HG03354 (cell line): ENCODE measurements at regions not wholly inside any gene's neighbourhood (a gene's known extent, or its start where the extent isn't known, plus 50 kb on each side); places are given as distances from the start of the nearest gene placed in this dataset.

Source experiments
- ATAC-seq: cut with Tn5 transposase; IDR thresholded peaks from one replicate; pipeline ENCODE4 v1.9.1; 2021; ENCODE audit warnings: mild to moderate bottlenecking; ENCODE audit not compliant: unreplicated experiment, poor library complexity, severe bottlenecking

DNA sequence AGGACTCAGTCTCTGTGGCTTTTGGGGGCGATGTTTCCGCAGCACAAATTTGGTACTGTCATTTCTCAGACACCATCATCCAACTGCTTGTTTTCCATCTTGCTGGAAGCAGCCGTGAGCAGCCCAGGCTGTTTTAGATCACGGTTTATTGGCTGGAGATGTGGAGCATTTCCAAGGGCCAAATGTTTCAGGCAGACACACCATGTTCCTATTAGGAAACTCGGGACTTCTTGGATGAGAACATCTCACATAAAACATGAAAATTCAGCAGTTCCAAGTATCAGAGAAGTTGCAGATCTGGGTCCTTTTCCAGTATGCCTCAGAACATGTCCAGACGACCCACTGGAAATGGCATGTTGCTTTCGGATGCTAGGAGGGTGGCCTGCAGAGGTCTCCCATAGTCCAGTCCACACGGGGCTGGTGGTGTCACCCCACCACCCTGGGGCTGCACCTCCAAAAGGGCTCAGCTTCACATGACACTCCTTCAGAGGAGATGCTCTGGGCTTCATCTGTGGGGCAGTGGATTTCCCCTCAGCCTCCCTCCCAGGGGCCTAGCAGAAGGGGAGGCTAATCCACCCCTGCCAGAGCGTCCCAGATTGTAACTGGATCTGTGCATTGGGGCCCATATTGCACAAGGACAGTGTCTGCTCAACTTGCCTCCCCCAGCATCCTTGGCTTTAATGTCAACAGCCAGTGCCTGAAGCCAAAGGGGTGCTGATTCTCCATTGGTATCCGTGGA is 176.3 kb downstream of the SCP2D1 start:
- no peak for ATAC-seq

GRCh38 chr20:18991012-18991411 is 177.4 kb downstream of the SCP2D1 start:
- ATAC-seq: no peak

DNA sequence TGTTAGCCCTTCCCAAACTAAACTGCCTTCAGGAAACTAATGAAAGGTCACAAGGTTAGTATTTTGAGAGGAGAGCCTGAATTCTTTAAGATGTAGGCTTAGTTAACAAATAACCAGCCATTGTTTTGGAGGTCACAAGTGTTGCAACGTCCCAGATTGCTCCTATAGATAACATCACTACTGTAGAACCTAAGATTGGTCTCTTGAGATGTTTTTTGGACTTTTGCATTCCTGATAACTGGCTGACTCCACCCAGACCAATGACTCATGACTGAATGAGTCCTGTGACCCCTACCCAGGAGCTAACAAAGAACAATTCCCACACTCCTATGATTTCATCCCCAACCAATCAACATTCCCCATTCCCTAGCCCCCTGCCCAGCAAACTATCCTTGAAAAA is 178.8 kb downstream of the SCP2D1 start:
- no peak for ATAC-seq

DNA sequence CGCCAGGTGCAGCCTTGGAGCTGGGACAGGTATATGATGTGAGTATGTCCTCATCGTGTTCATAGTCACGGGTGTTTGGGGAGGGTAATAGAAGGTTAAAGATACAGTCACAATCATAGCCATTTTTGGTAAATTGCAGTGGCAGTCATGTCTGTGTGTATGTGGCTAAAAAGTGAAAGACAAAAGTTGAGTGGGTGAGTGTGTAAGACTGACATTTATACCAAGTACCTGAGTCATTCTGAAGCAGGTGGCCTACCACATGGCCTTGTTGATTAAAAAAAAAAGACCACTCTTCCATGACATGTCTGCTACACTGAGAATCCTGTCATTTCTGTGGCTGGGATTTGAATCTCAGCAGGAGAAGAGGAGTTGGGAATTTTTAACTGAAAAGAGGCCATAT is 181.9 kb downstream of the SCP2D1 start:
- no peak for ATAC-seq

DNA sequence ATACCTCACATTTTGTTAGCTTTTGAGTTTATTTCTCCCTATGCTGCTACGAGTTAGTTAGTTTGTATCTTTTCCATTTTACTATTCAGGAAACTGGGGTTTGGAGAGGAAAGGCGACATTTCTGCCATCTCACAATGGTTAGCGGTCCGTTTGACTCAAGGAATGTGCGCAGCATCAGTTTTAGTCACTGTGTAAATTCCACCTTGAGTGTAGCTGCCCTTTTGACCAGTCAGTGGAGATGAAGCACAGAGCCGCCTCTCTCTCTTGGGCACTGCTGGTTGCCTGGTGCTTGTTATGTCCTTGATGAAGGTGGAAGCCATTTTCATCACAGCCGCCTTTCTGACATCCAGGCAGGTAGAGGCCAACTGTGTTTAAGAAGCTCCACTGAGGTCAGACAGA is 185.5 kb downstream of the SCP2D1 start:
- ATAC-seq: no peak

- no peak for ATAC-seq
Observed at GRCh38 chr20:19000078-19000477, 186.5 kb downstream of the SCP2D1 start.

GRCh38 chr20:19001177-19001576 is 187.6 kb downstream of the SCP2D1 start:
- no peak for ATAC-seq

DNA sequence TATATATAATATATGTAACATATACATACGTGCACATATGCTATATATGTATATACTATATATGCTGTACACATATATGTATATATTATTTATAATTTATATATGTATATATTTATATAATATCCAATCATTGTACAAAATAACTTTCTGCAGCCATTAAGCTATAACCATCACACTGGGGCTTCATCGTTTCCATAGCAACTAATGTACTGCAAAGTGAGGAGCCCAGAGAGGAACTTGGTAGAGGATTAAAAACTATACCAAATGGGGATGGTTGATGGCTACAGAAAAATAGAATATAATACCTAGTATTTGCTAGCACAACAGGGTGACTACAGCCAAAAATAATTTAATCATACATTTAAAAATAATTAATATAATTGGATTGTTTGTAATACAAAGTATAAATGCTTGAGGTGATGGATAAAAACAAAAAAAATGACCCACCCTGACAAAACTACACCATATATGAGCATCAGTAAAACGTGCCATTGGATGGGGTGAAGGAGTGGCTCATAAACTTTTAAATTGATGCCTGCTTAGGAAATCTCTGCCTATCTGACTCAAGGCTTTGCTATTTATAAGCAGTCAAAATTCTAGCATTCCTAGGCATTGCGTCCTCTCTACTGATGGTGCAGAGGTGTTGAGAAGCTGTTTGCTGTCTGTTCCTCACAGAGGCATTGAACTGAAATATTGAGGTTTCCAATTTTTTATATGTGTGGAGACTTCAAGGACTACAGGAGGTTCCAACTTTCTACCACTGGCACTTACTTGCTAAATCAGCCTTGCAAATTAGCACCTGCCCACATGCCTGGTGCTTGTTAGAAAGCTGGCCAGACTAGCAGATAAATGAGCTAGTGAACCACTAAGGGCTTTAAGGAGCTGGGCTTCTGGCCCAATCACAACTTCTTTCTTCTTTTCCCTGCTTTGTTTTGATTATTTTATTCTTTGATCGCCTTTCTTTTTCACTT is 190.1 kb downstream of the SCP2D1 start:
- no peak for ATAC-seq

DNA sequence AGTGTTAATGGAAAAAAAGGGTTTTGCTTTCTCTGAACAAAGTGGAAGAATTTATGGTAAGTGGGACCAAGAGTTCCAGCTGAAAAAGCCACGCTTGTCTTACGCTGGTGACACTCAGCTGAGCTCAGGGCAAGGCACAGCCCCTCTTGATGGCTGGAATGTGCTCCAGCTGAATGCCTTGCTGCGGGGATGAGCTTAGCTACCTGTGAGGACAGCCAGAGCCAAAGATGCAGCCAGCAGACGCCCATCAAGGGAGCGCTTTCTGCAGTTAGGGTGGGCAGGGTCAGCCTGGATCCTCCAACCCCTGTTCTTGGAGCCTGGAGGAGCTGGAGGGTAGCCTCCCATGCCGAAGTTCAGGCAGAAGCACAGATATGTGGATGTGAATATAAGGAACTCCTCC is 191.4 kb downstream of the SCP2D1 start:
- no peak for ATAC-seq

- no peak for ATAC-seq
Observed at GRCh38 chr20:19008497-19008896, 194.9 kb downstream of the SCP2D1 start.

- no peak for ATAC-seq
Observed at GRCh38 chr20:19009081-19009688, 195.6 kb downstream of the SCP2D1 start.

DNA sequence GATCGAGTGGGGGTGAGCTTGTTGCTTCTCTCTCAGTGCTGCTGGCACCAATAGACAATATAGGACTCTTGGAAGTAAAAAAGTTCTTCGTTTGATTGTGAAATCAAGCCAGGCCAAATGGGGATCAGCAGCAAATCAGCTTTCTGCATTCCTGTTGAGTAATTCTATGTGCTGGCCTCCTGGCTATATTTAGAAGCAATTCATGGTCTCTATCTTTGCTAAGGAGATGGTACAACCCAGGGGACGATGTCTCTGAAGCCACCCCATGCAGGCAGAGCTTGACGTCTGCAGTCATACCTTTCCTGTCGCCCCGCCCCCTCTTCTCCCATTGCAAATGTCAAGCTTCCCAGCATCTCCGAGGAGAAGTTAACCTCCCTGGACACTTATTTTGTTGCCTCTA is 199.1 kb downstream of the SCP2D1 start:
- no peak for ATAC-seq

- ATAC-seq: no peak
Observed at GRCh38 chr20:19013907-19014306, 198.5 kb upstream of the SLC24A3 start.

GRCh38 chr20:19015351-19016139 is 196.9 kb upstream of the SLC24A3 start:
- no peak for ATAC-seq

GRCh38 chr20:19016140-19016497 is 196.3 kb upstream of the SLC24A3 start:
- no peak for ATAC-seq

GRCh38 chr20:19017104-19017690 is 195.2 kb upstream of the SLC24A3 start:
- ATAC-seq: no peak

GRCh38 chr20:19018881-19019280 is 193.6 kb upstream of the SLC24A3 start:
- ATAC-seq: no peak

- no peak for ATAC-seq
Observed at GRCh38 chr20:19019734-19020364, 192.6 kb upstream of the SLC24A3 start.
